ENCODE measurements at regions not wholly inside any gene's neighbourhood (a gene's known extent, or its start where the extent isn't known, plus 50 kb on each side); places are given as distances from the start of the nearest gene placed in this dataset.

DNA sequence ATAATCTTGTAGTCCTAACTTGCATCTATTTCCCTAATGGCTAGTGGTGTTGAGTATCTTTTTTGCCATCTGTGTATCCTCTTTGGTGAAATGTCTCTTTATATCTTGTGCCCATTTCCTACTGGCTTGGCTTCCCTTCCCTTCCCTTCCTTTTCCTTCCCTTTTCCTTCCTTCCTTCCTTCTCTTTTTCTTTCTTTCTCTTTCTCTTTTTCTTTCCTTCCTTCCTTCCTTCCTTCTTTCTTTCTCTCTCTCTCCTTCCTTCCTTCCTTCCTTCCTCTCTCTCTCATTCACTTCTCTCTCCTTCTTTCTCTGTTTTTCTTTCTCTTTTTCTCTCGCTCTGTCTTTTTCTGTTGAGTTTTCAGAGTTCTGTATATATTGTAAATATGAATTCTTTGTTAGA, 61.5 kb upstream of the SLC4A4 start:
- H3K27ac ChIP-seq (ENCODE audit: low read length), result no peak overlapping the region
- H3F3A ChIP-seq (ENCODE audit: insufficient read depth, low read length, poor library complexity, severe bottlenecking), result no peaks in the 10 kb centered on the region
- H3K36me3 ChIP-seq (ENCODE audit: insufficient read depth, low read length), result no peaks in the 10 kb centered on the region
- H2AFZ ChIP-seq (ENCODE audit: low read depth, low read length), result no peak overlapping the region
- no peak overlapping the region for H3K4me2 ChIP-seq (ENCODE audit: low read length)
- no peaks in the 10 kb centered on the region for H3K9me2 ChIP-seq (ENCODE audit: insufficient read depth, low read length)
- no peak overlapping the region for H3K4me3 ChIP-seq (ENCODE audit: low read length)
- H4K20me1 ChIP-seq (ENCODE audit: insufficient read depth), result no peaks in the 10 kb centered on the region
- no peaks in the 10 kb centered on the region for H3K79me2 ChIP-seq (replicated peaks; ENCODE audit: insufficient read depth, low read length)
- no peak overlapping the region for H3K9ac ChIP-seq (ENCODE audit: low read length)
- TF ChIP-seq EP300 (conservative IDR thresholded peaks at IDR 0.05; ENCODE audit: poor library complexity, severe bottlenecking) (no peak), EZH2 (IDR thresholded peaks at IDR 0.05; ENCODE audit: borderline replicate concordance, insufficient read depth, low read length, poor library complexity, severe bottlenecking) (no peak), SMC3 (conservative IDR thresholded peaks at IDR 0.05; ENCODE audit: poor library complexity) (no peak), RAD21 (conservative IDR thresholded peaks at IDR 0.05) (no peak), TAF1 (IDR thresholded peaks at IDR 0.05; ENCODE audit: low read depth) (no peak), POLR2AphosphoS5 (IDR thresholded peaks at IDR 0.05) (no peak), MXI1 (conservative IDR thresholded peaks at IDR 0.05; ENCODE audit: poor library complexity, severe bottlenecking) (no peak)
- TF ChIP-seq, protein P1, sequence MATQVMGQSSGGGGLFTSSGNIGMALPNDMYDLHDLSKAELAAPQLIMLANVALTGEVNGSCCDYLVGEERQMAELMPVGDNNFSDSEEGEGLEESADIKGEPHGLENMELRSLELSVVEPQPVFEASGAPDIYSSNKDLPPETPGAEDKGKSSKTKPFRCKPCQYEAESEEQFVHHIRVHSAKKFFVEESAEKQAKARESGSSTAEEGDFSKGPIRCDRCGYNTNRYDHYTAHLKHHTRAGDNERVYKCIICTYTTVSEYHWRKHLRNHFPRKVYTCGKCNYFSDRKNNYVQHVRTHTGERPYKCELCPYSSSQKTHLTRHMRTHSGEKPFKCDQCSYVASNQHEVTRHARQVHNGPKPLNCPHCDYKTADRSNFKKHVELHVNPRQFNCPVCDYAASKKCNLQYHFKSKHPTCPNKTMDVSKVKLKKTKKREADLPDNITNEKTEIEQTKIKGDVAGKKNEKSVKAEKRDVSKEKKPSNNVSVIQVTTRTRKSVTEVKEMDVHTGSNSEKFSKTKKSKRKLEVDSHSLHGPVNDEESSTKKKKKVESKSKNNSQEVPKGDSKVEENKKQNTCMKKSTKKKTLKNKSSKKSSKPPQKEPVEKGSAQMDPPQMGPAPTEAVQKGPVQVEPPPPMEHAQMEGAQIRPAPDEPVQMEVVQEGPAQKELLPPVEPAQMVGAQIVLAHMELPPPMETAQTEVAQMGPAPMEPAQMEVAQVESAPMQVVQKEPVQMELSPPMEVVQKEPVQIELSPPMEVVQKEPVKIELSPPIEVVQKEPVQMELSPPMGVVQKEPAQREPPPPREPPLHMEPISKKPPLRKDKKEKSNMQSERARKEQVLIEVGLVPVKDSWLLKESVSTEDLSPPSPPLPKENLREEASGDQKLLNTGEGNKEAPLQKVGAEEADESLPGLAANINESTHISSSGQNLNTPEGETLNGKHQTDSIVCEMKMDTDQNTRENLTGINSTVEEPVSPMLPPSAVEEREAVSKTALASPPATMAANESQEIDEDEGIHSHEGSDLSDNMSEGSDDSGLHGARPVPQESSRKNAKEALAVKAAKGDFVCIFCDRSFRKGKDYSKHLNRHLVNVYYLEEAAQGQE (IDR thresholded peaks at IDR 0.05; ENCODE audit: borderline replicate concordance), result no peak
- TF ChIP-seq, protein P2, sequence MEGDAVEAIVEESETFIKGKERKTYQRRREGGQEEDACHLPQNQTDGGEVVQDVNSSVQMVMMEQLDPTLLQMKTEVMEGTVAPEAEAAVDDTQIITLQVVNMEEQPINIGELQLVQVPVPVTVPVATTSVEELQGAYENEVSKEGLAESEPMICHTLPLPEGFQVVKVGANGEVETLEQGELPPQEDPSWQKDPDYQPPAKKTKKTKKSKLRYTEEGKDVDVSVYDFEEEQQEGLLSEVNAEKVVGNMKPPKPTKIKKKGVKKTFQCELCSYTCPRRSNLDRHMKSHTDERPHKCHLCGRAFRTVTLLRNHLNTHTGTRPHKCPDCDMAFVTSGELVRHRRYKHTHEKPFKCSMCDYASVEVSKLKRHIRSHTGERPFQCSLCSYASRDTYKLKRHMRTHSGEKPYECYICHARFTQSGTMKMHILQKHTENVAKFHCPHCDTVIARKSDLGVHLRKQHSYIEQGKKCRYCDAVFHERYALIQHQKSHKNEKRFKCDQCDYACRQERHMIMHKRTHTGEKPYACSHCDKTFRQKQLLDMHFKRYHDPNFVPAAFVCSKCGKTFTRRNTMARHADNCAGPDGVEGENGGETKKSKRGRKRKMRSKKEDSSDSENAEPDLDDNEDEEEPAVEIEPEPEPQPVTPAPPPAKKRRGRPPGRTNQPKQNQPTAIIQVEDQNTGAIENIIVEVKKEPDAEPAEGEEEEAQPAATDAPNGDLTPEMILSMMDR (IDR thresholded peaks at IDR 0.05; ENCODE audit: poor library complexity, severe bottlenecking), result no peak
- H3K27me3 ChIP-seq (ENCODE audit: insufficient read depth, low read depth, low read length), result no peaks in the 10 kb centered on the region
- no peaks in the 10 kb centered on the region for H3K9me3 ChIP-seq (ENCODE audit: low read length)

DNA sequence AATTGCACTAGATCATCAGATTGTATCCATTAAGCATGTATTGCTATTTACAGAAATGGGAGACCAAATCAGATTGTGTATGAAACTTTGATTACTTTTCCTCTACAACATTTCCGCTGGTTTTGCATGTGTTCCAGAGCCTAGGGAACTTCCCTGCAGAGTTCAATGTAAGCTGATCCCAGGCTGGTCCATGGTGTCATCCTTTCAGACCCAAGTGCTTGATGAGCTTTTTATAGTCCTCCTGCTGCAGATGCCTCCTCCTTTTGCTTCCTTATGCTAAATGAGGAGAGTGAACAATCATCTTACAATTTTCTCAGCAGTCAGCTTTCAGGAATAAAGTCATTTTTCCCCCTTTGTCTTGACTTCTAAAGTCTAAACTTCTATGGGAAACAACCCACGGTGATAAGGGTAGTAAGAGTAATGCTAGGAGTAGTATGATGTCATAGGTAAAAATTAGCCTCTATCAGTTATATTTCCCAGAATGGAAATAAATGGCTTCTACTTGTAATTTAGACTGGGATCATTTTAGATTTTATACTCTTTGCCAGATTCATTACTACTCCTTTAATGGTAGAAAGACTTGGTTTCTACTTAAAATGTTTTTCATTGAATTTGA, 55.1 kb upstream of the SLC4A4 start:
- no peaks in the 10 kb centered on the region for H4K20me1 ChIP-seq (ENCODE audit: insufficient read depth)

More for the DNA sequence above, 55.1 kb upstream of the SLC4A4 start:
- Histone ChIP-seq H3K27ac (ENCODE audit: low read length) (no peak overlapping the region), H2AFZ (ENCODE audit: low read depth, low read length) (no peak overlapping the region), H3K9me2 (ENCODE audit: insufficient read depth, low read length) (no peaks in the 10 kb centered on the region), H3K9me3 (ENCODE audit: low read length) (no peaks in the 10 kb centered on the region), H3F3A (ENCODE audit: insufficient read depth, low read length, poor library complexity, severe bottlenecking) (no peaks in the 10 kb centered on the region), H3K79me2 (replicated peaks; ENCODE audit: insufficient read depth, low read length) (no peaks in the 10 kb centered on the region), H3K4me2 (ENCODE audit: low read length) (no peak overlapping the region), H3K36me3 (ENCODE audit: insufficient read depth, low read length) (no peaks in the 10 kb centered on the region), H3K9ac (ENCODE audit: low read length) (no peak overlapping the region), H3K4me3 (ENCODE audit: low read length) (no peak overlapping the region), H3K27me3 (ENCODE audit: insufficient read depth, low read depth, low read length) (no peaks in the 10 kb centered on the region)
- no peak for TF ChIP-seq EZH2 (IDR thresholded peaks at IDR 0.05; ENCODE audit: borderline replicate concordance, insufficient read depth, low read length, poor library complexity, severe bottlenecking)
- TF ChIP-seq, protein P2 (IDR thresholded peaks at IDR 0.05; ENCODE audit: poor library complexity, severe bottlenecking), result no peak
- no peak for TF ChIP-seq POLR2AphosphoS5 (IDR thresholded peaks at IDR 0.05)
- TF ChIP-seq RAD21 (conservative IDR thresholded peaks at IDR 0.05), result no peak
- no peak for TF ChIP-seq TAF1 (IDR thresholded peaks at IDR 0.05; ENCODE audit: low read depth)
- no peak for TF ChIP-seq MXI1 (conservative IDR thresholded peaks at IDR 0.05; ENCODE audit: poor library complexity, severe bottlenecking)
- TF ChIP-seq, protein P1 (IDR thresholded peaks at IDR 0.05; ENCODE audit: borderline replicate concordance), result no peak
- no peak for TF ChIP-seq EP300 (conservative IDR thresholded peaks at IDR 0.05; ENCODE audit: poor library complexity, severe bottlenecking)
- TF ChIP-seq SMC3 (conservative IDR thresholded peaks at IDR 0.05; ENCODE audit: poor library complexity), result no peak

Measured in neural cell (in vitro differentiated cells).